SU-DHL-6 (cell line): ENCODE measurements at regions not wholly inside any gene's neighbourhood (a gene's known extent, or its start where the extent isn't known, plus 50 kb on each side); places are given as distances from the start of the nearest gene placed in this dataset.

Experiments used
- CTCF ChIP-seq: fragments of 200-600 bp; sonication (generic); IDR thresholded peaks from one replicate; pipeline ENCODE4 v1.5.1; 2017; ENCODE audit warnings: antibody characterized with exemption, mild to moderate bottlenecking, low read length, moderate library complexity; ENCODE audit not compliant: insufficient read depth, poor library complexity, severe bottlenecking
- EZH2phosphoT487 ChIP-seq: fragments of 200-600 bp; sonication (generic), shearing (Covaris generic); conservative IDR thresholded peaks from 2 replicates; pipeline ENCODE4 v1.6.1; 2018; ENCODE audit warnings: mild to moderate bottlenecking, antibody characterized with exemption, low read length, moderate library complexity, mixed read lengths

DNA sequence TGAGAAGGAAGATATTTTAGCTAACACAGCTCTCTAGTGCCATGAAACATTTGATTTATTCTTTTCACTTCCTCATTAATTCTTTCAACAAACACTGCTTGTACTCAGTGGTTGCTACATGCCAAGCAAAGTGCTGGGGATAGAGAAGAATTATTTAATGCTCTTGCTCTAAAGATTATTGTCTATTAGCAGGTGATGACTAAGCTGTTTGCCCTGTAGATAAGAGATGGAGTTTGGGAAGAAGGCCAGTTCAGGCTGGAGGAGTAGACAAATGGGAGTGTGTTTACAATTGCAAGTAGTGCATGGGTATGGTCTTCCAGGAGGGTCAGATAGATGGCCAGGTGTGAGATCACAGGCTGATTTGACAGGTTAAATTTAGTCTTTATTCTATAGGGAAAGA is 99.8 kb upstream of the SEL1L start:
- TF ChIP-seq CTCF, result no peak
- TF ChIP-seq EZH2phosphoT487, result no peak
